Suprapubic skin (tissue), 4 donors: ENCODE measurements at regions not wholly inside any gene's neighbourhood (a gene's known extent, or its start where the extent isn't known, plus 50 kb on each side); places are given as distances from the start of the nearest gene placed in this dataset.

Source experiments
- DNase-seq, 2 donors: peaks; one replicate each; pipeline ENCODE4 v3.0.0-alpha.2; 2019; ENCODE audit warnings: low spot score in 2 of 2
- H3K27ac ChIP-seq: fragments of 200-600 bp; sonication (generic); one replicate; pipeline ENCODE4 v1.5.1; 2019
- H3K27me3 ChIP-seq: fragments of 200-600 bp; sonication (generic); one replicate; pipeline ENCODE4 v1.5.1; 2019
- H3K36me3 ChIP-seq: fragments of 200-600 bp; sonication (generic); one replicate; pipeline ENCODE4 v1.5.1; 2019
- H3K4me1 ChIP-seq: fragments of 200-600 bp; sonication (generic); one replicate; pipeline ENCODE4 v1.5.1; 2019
- H3K4me3 ChIP-seq: fragments of 200-600 bp; sonication (generic); one replicate; pipeline ENCODE4 v1.5.1; 2019; ENCODE audit warnings: mild to moderate bottlenecking
- H3K9me3 ChIP-seq: fragments of 200-600 bp; sonication (generic); one replicate; pipeline ENCODE4 v1.5.1; 2019
- EP300 ChIP-seq: sonication (generic); formaldehyde crosslinking; IDR thresholded peaks from one replicate; pipeline ENCODE4 v1.6.1; 2017; ENCODE audit warnings: antibody characterized with exemption
- POLR2A ChIP-seq, 2 donors: fragments of 450-650 bp; IDR thresholded peaks; one replicate each; pipeline ENCODE4 v1.6.1; 2017; ENCODE audit warnings: antibody characterized with exemption in 2 of 2, mild to moderate bottlenecking in 2 of 2, moderate library complexity in 2 of 2
- POLR2AphosphoS5 ChIP-seq, 3 donors: sonication (generic); formaldehyde crosslinking; IDR thresholded peaks; one replicate each; pipeline ENCODE4 v1.6.1; 2017; ENCODE audit warnings: antibody characterized with exemption in 3 of 3
- WGBS: methylation state at CpG from one replicate; pipeline ENCODE4 v1.1.5; 2018; 5-methylcytosine and 5-hydroxymethylcytosine counted together
- TF ChIP-seq, protein P1 (sequence below), 2 donors: fragments of 200-600 bp in 1 of 2; fragments of 450-650 bp in 1 of 2; sonication (generic) in 1 of 2; IDR thresholded peaks; one replicate each; pipeline ENCODE4 v1.5.1; 2016 to 2019; ENCODE audit warnings: antibody characterized with exemption in 2 of 2, mild to moderate bottlenecking in 1 of 2, moderate library complexity in 1 of 2

DNA sequence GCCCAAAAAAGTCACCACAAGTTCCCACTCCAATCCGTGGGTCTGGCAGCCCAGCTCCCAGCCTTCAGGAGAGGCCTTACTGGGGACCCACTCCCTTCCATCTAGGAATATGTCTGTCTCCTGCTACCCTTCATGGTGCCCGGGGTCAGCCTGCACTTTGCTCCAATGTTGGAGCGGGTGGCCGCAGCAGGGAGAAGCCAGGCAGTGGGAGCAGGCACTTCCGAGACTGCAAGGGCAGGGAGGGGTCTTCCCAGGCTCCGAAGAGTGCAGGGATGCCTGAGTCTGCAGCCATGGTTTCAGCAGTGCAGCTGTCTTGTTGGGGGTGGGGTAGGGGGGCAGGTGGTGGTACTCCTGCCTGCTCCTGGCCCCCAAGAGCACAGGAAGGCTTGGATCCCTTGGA, 1616.2 kb downstream of the SLITRK5 start:
- DNase-seq, result no peak
- no peaks in the 10 kb centered on the region for H3K36me3 ChIP-seq
- H3K4me3 ChIP-seq, result no peak overlapping the region
- no peak overlapping the region for H3K27ac ChIP-seq
- 90% methylated on average over 2 of the region's 6 CpGs for WGBS
- H3K27me3 ChIP-seq, result no peaks in the 10 kb centered on the region
- no peaks in the 10 kb centered on the region for H3K9me3 ChIP-seq
- TF ChIP-seq POLR2AphosphoS5 (IDR thresholded peaks at IDR 0.05) (no peak), EP300 (no peak), POLR2A (IDR thresholded peaks at IDR 0.05) (no peak)
- TF ChIP-seq, protein P1, sequence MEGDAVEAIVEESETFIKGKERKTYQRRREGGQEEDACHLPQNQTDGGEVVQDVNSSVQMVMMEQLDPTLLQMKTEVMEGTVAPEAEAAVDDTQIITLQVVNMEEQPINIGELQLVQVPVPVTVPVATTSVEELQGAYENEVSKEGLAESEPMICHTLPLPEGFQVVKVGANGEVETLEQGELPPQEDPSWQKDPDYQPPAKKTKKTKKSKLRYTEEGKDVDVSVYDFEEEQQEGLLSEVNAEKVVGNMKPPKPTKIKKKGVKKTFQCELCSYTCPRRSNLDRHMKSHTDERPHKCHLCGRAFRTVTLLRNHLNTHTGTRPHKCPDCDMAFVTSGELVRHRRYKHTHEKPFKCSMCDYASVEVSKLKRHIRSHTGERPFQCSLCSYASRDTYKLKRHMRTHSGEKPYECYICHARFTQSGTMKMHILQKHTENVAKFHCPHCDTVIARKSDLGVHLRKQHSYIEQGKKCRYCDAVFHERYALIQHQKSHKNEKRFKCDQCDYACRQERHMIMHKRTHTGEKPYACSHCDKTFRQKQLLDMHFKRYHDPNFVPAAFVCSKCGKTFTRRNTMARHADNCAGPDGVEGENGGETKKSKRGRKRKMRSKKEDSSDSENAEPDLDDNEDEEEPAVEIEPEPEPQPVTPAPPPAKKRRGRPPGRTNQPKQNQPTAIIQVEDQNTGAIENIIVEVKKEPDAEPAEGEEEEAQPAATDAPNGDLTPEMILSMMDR (IDR thresholded peaks at IDR 0.05), result no peak
- no peaks in the 10 kb centered on the region for H3K4me1 ChIP-seq

DNA sequence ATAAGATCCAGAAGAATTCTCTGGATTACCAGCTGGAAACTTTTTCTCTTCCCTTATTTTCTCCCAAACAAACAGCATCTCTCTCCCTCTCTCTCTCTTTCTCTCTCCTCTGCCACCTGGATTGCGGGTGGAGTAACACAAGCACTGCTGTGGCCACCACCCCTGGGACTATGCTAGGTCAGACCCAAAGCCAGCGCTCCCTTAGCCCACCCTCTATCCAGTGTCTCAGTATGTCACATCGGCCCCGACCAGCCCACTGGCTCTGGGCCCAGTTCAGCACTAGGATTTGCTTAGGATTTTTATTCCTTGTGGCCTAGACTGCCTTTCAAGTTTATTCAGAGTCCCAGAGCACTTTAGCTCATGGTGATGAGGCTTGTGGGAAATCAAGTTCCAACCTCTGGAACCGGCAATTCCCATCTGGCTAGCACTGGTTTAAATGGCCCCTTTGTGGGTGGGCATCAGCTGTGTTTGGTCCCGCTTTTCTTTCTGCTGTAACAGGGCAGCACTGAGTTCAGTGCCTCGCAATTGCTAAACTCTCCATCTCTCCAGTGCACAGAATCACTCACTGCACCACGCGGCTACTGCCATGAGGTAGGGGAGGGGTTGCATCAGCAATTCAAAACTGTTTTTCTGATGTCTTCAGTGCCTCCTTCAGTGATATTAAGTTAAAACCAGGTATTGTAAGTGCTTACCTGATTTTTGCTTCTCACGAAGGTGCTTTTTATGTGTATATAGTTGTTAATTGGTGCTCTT, 1623.1 kb downstream of the SLITRK5 start:
- Histone ChIP-seq H3K36me3 (no peaks in the 10 kb centered on the region), H3K27me3 (no peaks in the 10 kb centered on the region), H3K27ac (no peak overlapping the region), H3K4me3 (no peak overlapping the region), H3K9me3 (no peaks in the 10 kb centered on the region), H3K4me1 (no peaks in the 10 kb centered on the region)
- TF ChIP-seq, protein P1 (IDR thresholded peaks at IDR 0.05), result no peak
- TF ChIP-seq POLR2AphosphoS5 (IDR thresholded peaks at IDR 0.05) (no peak), POLR2A (IDR thresholded peaks at IDR 0.05) (no peak), EP300 (no peak)
- DNase-seq, result no peak
- WGBS, result 86% methylated on average over 10 of the region's 10 CpGs

DNA sequence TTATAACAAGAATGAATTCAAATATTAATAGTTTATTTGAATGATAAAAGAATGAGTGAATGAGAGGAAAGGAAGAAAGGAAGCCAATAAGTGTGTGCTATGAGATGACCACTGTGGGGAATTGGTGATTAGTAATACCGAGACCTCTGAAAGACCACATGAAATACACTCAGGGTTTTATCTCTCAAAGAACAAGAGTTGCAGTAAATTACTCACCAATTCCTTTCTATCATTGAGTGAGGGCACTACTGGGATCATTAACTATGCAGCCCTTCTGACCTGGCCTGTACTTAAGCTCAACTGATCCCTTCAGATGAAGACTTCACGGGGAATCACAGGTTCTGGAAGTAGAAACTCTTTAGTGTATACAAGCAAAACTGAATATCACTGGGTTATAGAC, 1636.1 kb downstream of the SLITRK5 start:
- H3K27me3 ChIP-seq, result no peaks in the 10 kb centered on the region
- no peak overlapping the region for H3K27ac ChIP-seq
- WGBS, result 77% methylated on average over 2 of the region's 2 CpGs
- TF ChIP-seq, protein P1 (IDR thresholded peaks at IDR 0.05), result no peak
- H3K36me3 ChIP-seq, result no peaks in the 10 kb centered on the region
- no peaks in the 10 kb centered on the region for H3K4me1 ChIP-seq
- DNase-seq, result no peak
- H3K9me3 ChIP-seq, result no peaks in the 10 kb centered on the region
- no peak overlapping the region for H3K4me3 ChIP-seq

DNA sequence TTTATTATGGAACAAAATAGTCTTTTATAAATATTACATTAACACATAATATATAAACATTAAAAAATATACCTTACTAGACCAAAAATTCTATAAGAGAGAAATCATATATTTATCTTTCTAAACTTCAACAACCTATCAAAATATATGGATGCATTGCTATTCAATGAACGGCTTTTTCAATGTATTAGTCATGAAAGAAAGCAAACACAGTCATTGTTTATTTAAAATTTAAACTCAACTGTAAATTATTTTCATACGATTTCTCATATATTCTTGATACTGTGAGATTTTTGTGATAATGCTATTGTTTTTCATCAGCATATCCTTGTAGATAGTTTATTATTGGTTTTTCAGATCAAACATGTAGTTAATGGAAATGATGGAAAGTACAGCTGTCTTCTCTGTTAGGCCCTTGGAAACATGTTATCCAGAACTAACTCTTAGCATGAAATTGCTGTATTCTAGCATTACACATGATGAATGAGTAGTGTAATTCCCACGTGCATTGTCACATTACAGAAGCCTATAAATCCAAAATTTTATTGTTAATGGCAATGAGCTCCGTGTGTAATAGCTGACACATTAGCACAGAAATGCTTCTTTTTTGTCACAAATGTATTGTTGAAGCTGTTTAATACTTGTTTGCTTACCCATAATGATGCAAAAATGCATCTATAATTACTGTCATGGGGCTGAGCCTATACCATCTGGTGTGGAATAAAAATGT, 1639.9 kb downstream of the SLITRK5 start:
- H3K27me3 ChIP-seq, result no peaks in the 10 kb centered on the region
- H3K36me3 ChIP-seq, result no peaks in the 10 kb centered on the region
- DNase-seq, result no peak
- 58% methylated on average over 4 of the region's 4 CpGs for WGBS
- no peaks in the 10 kb centered on the region for H3K9me3 ChIP-seq
- no peak for TF ChIP-seq EP300
- TF ChIP-seq, protein P1 (IDR thresholded peaks at IDR 0.05), result no peak
- TF ChIP-seq POLR2AphosphoS5 (IDR thresholded peaks at IDR 0.05), result no peak
- TF ChIP-seq POLR2A (IDR thresholded peaks at IDR 0.05), result no peak
- no peak overlapping the region for H3K4me3 ChIP-seq
- no peaks in the 10 kb centered on the region for H3K4me1 ChIP-seq
- H3K27ac ChIP-seq, result no peak overlapping the region

DNA sequence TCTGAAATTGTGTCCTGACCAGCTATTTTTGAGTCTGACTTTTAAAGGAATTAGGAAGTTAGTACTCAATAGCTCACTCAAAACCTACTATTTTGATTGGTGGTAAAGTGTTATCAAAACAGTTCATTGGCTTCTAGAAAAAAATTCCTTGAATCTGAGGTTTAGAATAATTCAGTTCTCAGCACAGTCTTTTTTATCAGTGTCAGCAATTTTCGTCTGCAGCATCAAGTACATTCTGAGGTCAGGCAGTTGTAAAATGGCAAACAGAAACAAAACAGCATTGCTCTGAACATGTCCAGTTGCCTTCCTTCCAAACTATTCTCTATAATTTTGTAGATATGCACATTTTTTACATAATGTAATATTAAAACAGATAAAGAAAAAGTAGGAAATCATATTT, 1644.1 kb downstream of the SLITRK5 start:
- DNase-seq, result no peak
- H3K36me3 ChIP-seq, result no peaks in the 10 kb centered on the region
- no peaks in the 10 kb centered on the region for H3K27me3 ChIP-seq
- WGBS, result 26% methylated on average over 1 of the region's 1 CpG
- H3K4me1 ChIP-seq, result no peaks in the 10 kb centered on the region
- no peaks in the 10 kb centered on the region for H3K9me3 ChIP-seq
- TF ChIP-seq POLR2A (IDR thresholded peaks at IDR 0.05), result no peak
- TF ChIP-seq POLR2AphosphoS5 (IDR thresholded peaks at IDR 0.05), result no peak
- TF ChIP-seq EP300, result no peak
- TF ChIP-seq, protein P1 (IDR thresholded peaks at IDR 0.05), result no peak
- H3K4me3 ChIP-seq, result no peak overlapping the region
- no peak overlapping the region for H3K27ac ChIP-seq
